Endothelial cell of umbilical vein (primary cell): ENCODE measurements at regions not wholly inside any gene's neighbourhood (a gene's known extent, or its start where the extent isn't known, plus 50 kb on each side); places are given as distances from the start of the nearest gene placed in this dataset.

Experiments used
- BruUV-seq: library from RNA; stranded (reverse); fragments of 400-500 nt; replicated peaks from 2 replicates; lab custom pipeline; 2021; lab: Mats Ljungman, UMichigan
- CTCF ChIA-PET: fragments of 300-600, 350-600 bp; sonication (Branson Sonifier 250); formaldehyde crosslinking; loops from one replicate; lab custom pipeline; 2021; ENCODE audit warnings: antibody characterized with exemption, inconsistent platforms; lab: Charles Lee
- POLR2A ChIA-PET: fragments of 300-600, 350-600 bp; sonication (Branson Sonifier 250); formaldehyde crosslinking; loops from one replicate; lab custom pipeline; 2021; ENCODE audit warnings: antibody characterized with exemption, inconsistent platforms; lab: Charles Lee
- DNase-seq: peaks from one replicate; pipeline ENCODE4 v3.0.0-alpha.2; 2011; ENCODE audit warnings: low read depth, low spot score
- FAIRE-seq: peaks from 2 replicates; lab custom pipeline; 2011; peaks lifted over from hg19 to GRCh38; lab: Jason Lieb, UNC
- H2AFZ ChIP-seq: 2 replicates; pipeline ENCODE4 v1.6.0; 2012; ENCODE audit warnings: low read depth, low read length, control low read depth, inconsistent platforms
- H3K27ac ChIP-seq: 2 replicates; pipeline ENCODE4 v1.5.1; 2011; ENCODE audit warnings: low read depth, mild to moderate bottlenecking, control low read depth, low read length, moderate library complexity; ENCODE audit not compliant: insufficient read depth
- H3K27me3 ChIP-seq, 2 experiments: 2 replicates each; pipeline versions ENCODE4 v1.6.0 to v1.6.1; 2011; ENCODE audit warnings: low read length in 2 of 2, mixed read lengths in 1 of 2; ENCODE audit not compliant: control insufficient read depth in 2 of 2, insufficient read depth in 2 of 2
- H3K36me3 ChIP-seq, 2 experiments: 2 replicates in 1 of 2; 3 replicates in 1 of 2; pipeline ENCODE4 v1.5.1; 2011; ENCODE audit warnings: low read length in 2 of 2, mild to moderate bottlenecking in 1 of 2, moderate library complexity in 1 of 2; ENCODE audit not compliant: control insufficient read depth in 2 of 2, insufficient read depth in 2 of 2; ENCODE audit errors: extremely low read depth in 1 of 2
- H3K4me1 ChIP-seq: 3 replicates; pipeline ENCODE4 v1.5.1; 2011; ENCODE audit warnings: mild to moderate bottlenecking, low read length; ENCODE audit not compliant: control insufficient read depth, insufficient read depth; ENCODE audit errors: extremely low read depth
- H3K4me2 ChIP-seq: 2 replicates; pipeline ENCODE4 v1.6.1; 2011; ENCODE audit warnings: low read length, control low read depth, mixed read lengths; ENCODE audit not compliant: insufficient read depth
- H3K4me3 ChIP-seq, 3 experiments: fragments of 200-600 bp in 1 of 3; sonication (generic), shearing (Covaris generic) in 1 of 3; replicated peaks in 1 of 3; 2 replicates each; pipeline ENCODE4 v1.5.1; 2011 to 2016; ENCODE audit warnings: control low read depth in 3 of 3, low read length in 3 of 3, mild to moderate bottlenecking in 2 of 3, inconsistent platforms in 1 of 3, low read depth in 1 of 3, moderate library complexity in 1 of 3; ENCODE audit not compliant: insufficient read depth in 1 of 3
- H3K79me2 ChIP-seq: 2 replicates; pipeline ENCODE4 v1.6.0; 2012; ENCODE audit warnings: low read length, inconsistent platforms; ENCODE audit not compliant: control insufficient read depth, insufficient read depth
- H3K9ac ChIP-seq: replicated peaks from 2 replicates; pipeline ENCODE3; 2011; ENCODE audit warnings: low read length, control low read depth; ENCODE audit not compliant: insufficient read depth; ENCODE audit errors: extremely low read depth
- H3K9me1 ChIP-seq: replicated peaks from 3 replicates; pipeline ENCODE4 v1.6.0; 2011; ENCODE audit warnings: mild to moderate bottlenecking, low read length; ENCODE audit not compliant: control insufficient read depth, insufficient read depth; ENCODE audit errors: extremely low read depth
- H3K9me3 ChIP-seq: replicated peaks from 2 replicates; pipeline ENCODE4 v1.5.1; 2012; ENCODE audit warnings: low read length, inconsistent platforms; ENCODE audit not compliant: control insufficient read depth, insufficient read depth
- H4K20me1 ChIP-seq: replicated peaks from 2 replicates; pipeline ENCODE3; 2011; ENCODE audit warnings: mild to moderate bottlenecking, low read length; ENCODE audit not compliant: control insufficient read depth, insufficient read depth; ENCODE audit errors: extremely low read depth
- EZH2 ChIP-seq: IDR thresholded peaks from 2 replicates; pipeline ENCODE4 v1.6.1; 2012; ENCODE audit warnings: borderline replicate concordance, low read depth, mild to moderate bottlenecking, moderate library complexity, low read length, inconsistent platforms; ENCODE audit not compliant: severe bottlenecking
- GATA2 ChIP-seq: IDR thresholded peaks from 2 replicates; pipeline ENCODE4 v1.7.0; 2011; ENCODE audit warnings: low read depth, mild to moderate bottlenecking, moderate library complexity, mixed read lengths, low read length; ENCODE audit not compliant: insufficient read length, insufficient read depth
- JUN ChIP-seq: IDR thresholded peaks from 2 replicates; pipeline ENCODE4 v1.6.1; 2011; ENCODE audit warnings: borderline replicate concordance, low read depth; ENCODE audit not compliant: insufficient read length, insufficient read depth
- POLR2A ChIP-seq: IDR thresholded peaks from 2 replicates; pipeline ENCODE4 v1.6.1; 2012; ENCODE audit warnings: low read depth, mild to moderate bottlenecking, control low read depth, low read length
- POLR2AphosphoS5 ChIP-seq: IDR thresholded peaks from 2 replicates; pipeline ENCODE4 v1.6.1; 2012; ENCODE audit warnings: low read depth, mild to moderate bottlenecking, control low read depth, low read length, moderate library complexity; ENCODE audit not compliant: insufficient read depth
- dilution Hi-C: fragments of 300-500 bp; cut with MboI; formaldehyde crosslinking; loops from one replicate; pipeline ENCODE4 v1.15.0; 2019; ENCODE audit warnings: low sequenced_read_pairs; ENCODE audit not compliant: extremely low pct_ligation_motif_present
- intact Hi-C: fragments of 100-400 bp; cut with micrococcal nuclease; formaldehyde crosslinking; loops from one replicate; pipeline ENCODE4 v1.10.0; 2022
- TF ChIP-seq, protein P1 (sequence below), 2 donors: IDR thresholded peaks; 1 replicate in 1 of 2; 2 replicates in 1 of 2; pipeline ENCODE4 v1.5.1; 2011; ENCODE audit warnings: low read length in 2 of 2, mild to moderate bottlenecking in 2 of 2, moderate library complexity in 2 of 2, control low read depth in 1 of 2, inconsistent platforms in 1 of 2, low read depth in 1 of 2; ENCODE audit not compliant: insufficient read depth in 1 of 2; ENCODE audit errors: extremely low read depth in 1 of 2
- TF ChIP-seq, protein P2 (sequence below): IDR thresholded peaks from 2 replicates; pipeline ENCODE4 v1.6.1; 2011; ENCODE audit not compliant: insufficient read depth, insufficient read length

DNA sequence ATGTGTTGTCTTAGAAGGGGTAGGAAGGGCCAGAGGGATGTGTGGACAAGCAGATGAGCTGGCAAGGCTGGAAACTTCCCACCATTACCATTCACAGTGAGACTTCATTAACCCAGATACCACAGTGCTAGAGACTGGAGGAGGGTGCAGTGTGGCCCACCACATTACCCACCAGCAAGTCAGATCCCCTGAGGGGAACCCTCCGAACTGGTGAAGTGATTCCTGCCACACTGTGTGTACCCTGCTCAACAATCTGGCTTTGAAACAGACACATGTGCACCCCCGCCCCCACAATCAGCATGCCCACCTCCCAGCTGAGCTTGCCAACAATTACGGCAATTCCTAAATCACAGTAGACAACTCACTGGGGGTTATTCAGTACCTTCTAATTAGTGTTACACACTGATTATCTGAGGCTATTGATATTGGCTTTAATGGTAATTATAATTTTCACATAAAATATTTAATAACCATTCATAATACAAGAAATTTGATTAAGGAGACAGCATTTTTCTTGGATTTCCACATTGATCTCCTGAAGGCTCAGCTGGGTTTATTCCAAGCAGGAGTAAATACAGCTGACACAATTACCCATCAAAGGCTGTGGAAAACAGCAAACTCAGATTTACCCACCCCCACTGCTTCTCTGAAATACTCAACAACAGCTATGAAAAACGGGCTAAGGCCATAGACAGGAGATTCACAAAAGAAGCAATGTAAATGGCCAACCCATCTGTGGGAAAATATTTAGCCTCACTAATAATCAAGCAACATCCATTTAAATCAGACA, 169.3 kb upstream of the FSTL4 start:
- no TSS peak for BruUV-seq
- no peak for DNase-seq
- Histone ChIP-seq H3K79me2 (no peaks in the 10 kb centered on the region), H3K36me3 (no peaks in the 10 kb centered on the region), H3K27ac (no peak overlapping the region), H3K4me2 (no peak overlapping the region), H4K20me1 (no peaks in the 10 kb centered on the region), H3K9me3 (no peaks in the 10 kb centered on the region), H2AFZ (no peak overlapping the region), H3K4me1 (no peaks in the 10 kb centered on the region), H3K27me3 (no peaks in the 10 kb centered on the region), H3K9me1 (no peaks in the 10 kb centered on the region), H3K9ac (no peak overlapping the region), H3K4me3 (no peak overlapping the region)
- FAIRE-seq: no peak
- intact Hi-C loops (no loop called here), dilution Hi-C loops (no loop called here)
- ChIA-PET CTCF (no interaction called here), POLR2A (no interaction called here)
- TF ChIP-seq GATA2 (no peak), POLR2A (no peak), EZH2 (no peak), POLR2AphosphoS5 (no peak), JUN (no peak)
- TF ChIP-seq, protein P1, sequence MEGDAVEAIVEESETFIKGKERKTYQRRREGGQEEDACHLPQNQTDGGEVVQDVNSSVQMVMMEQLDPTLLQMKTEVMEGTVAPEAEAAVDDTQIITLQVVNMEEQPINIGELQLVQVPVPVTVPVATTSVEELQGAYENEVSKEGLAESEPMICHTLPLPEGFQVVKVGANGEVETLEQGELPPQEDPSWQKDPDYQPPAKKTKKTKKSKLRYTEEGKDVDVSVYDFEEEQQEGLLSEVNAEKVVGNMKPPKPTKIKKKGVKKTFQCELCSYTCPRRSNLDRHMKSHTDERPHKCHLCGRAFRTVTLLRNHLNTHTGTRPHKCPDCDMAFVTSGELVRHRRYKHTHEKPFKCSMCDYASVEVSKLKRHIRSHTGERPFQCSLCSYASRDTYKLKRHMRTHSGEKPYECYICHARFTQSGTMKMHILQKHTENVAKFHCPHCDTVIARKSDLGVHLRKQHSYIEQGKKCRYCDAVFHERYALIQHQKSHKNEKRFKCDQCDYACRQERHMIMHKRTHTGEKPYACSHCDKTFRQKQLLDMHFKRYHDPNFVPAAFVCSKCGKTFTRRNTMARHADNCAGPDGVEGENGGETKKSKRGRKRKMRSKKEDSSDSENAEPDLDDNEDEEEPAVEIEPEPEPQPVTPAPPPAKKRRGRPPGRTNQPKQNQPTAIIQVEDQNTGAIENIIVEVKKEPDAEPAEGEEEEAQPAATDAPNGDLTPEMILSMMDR (IDR thresholded peaks at IDR 0.05; ENCODE audit: extremely low read depth in 1 of 2, insufficient read depth in 1 of 2, low read depth in 1 of 2, low read length in 2 of 2): no peak
- TF ChIP-seq, protein P2, sequence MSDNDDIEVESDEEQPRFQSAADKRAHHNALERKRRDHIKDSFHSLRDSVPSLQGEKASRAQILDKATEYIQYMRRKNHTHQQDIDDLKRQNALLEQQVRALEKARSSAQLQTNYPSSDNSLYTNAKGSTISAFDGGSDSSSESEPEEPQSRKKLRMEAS: no peak
